D721Med (cell line): ENCODE measurements at regions not wholly inside any gene's neighbourhood (a gene's known extent, or its start where the extent isn't known, plus 50 kb on each side); places are given as distances from the start of the nearest gene placed in this dataset.

ENCODE experiments used
- DNase-seq: peaks from one replicate; pipeline ENCODE4 v3.0.0; 2011; ENCODE audit warnings: low spot score; ENCODE audit not compliant: insufficient read length
- FAIRE-seq: peaks from 2 replicates; lab custom pipeline; 2011; peaks lifted over from hg19 to GRCh38; lab: Jason Lieb, UNC
- TF ChIP-seq, protein P1 (sequence below): IDR thresholded peaks from 2 replicates; pipeline ENCODE4 v1.5.1; 2012; ENCODE audit warnings: mild to moderate bottlenecking, control low read depth; ENCODE audit not compliant: insufficient read depth; ENCODE audit errors: missing control alignments

DNA sequence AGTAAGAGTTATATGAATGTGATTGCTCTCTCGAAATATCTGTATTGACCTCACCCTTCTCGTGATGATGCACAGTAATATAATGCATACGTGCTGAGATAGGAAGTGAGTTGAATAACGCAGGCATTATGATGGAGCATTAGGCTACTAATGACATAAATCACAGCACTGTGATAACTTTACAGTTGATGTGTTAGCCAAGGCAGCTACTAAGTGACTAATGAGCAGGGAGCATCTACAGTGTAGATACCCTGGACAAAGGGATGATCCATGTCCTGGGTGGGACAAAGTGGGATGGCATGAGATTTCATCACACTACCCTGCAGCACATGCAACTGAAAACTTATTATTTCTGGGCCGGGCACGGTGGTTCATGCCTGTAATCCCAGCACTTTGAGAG lies 68.4 kb downstream of the HDGFL1 start:
- FAIRE-seq (no peak), DNase-seq (no peak)
- TF ChIP-seq, protein P1, sequence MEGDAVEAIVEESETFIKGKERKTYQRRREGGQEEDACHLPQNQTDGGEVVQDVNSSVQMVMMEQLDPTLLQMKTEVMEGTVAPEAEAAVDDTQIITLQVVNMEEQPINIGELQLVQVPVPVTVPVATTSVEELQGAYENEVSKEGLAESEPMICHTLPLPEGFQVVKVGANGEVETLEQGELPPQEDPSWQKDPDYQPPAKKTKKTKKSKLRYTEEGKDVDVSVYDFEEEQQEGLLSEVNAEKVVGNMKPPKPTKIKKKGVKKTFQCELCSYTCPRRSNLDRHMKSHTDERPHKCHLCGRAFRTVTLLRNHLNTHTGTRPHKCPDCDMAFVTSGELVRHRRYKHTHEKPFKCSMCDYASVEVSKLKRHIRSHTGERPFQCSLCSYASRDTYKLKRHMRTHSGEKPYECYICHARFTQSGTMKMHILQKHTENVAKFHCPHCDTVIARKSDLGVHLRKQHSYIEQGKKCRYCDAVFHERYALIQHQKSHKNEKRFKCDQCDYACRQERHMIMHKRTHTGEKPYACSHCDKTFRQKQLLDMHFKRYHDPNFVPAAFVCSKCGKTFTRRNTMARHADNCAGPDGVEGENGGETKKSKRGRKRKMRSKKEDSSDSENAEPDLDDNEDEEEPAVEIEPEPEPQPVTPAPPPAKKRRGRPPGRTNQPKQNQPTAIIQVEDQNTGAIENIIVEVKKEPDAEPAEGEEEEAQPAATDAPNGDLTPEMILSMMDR = no peak

GRCh38 chr6:22638320-22638719 lies 69.0 kb downstream of the HDGFL1 start:
- TF ChIP-seq, protein P1 = no peak
- no peak for FAIRE-seq
- no peak for DNase-seq

DNA sequence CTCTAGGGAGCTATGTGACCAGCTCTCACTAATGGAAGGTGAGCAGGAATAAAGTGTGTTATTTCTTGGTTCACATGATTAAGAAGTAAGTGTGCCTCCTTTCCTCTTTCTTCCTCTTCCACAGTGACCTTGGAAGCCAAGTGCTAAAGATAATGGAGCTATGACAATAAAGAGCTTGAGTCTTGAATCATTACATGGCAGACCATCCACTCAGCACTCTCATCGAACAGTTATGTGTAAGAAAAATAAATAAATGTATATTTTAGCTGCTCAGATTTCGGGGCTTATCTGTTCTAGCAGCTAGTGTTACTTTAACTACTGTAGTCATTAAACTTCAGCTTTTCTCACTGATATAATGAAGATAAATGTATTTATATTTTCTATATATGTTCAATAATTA lies 72.9 kb downstream of the HDGFL1 start:
- TF ChIP-seq, protein P1 = no peak
- no peak for DNase-seq
- FAIRE-seq = no peak

- FAIRE-seq = no peak
- DNase-seq = no peak
- TF ChIP-seq, protein P1 = no peak
Observed at GRCh38 chr6:22643780-22644179, 74.4 kb downstream of the HDGFL1 start.

DNA sequence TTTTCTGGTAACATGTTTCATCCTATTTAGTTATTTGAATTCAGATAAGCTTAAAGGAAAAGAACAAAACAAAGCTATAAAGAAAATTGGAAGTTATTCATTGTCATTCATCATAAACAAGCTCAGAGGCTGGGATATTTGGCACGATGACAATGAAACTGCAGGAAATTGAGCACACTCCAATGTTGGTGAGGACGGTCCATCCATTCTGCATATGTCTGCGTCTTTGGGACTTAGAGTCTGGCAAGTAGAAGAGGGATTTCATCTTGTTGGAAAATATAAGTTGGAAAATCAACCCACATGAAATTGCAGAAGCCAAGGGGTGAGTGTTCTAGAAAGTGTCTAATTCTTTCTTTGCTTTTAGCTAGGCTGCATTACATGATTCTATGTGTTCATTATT lies 78.4 kb downstream of the HDGFL1 start:
- TF ChIP-seq, protein P1 = no peak

GRCh38 chr6:22651731-22652130 lies 82.4 kb downstream of the HDGFL1 start:
- TF ChIP-seq, protein P1 = no peak
- DNase-seq (no peak), FAIRE-seq (no peak)

More for the DNA sequence above, 78.4 kb downstream of the HDGFL1 start:
- DNase-seq (no peak), FAIRE-seq (no peak)

- no peak for DNase-seq
- no peak for FAIRE-seq
- TF ChIP-seq, protein P1 = no peak
Observed at GRCh38 chr6:22653980-22654610, 84.7 kb downstream of the HDGFL1 start.
